ENCODE measurements at regions not wholly inside any gene's neighbourhood (a gene's known extent, or its start where the extent isn't known, plus 50 kb on each side); places are given as distances from the start of the nearest gene placed in this dataset.

GRCh38 chr21:32131960-32132359 is 146.9 kb downstream of the MIS18A start:
- Histone ChIP-seq H3K9me3 (no peaks in the 10 kb centered on the region), H3K27ac (no peak overlapping the region), H3K36me3 (no peaks in the 10 kb centered on the region), H3K4me1 (ENCODE audit: insufficient read depth) (peaks cover 2% of the 10 kb centered on the region), H3K27me3 (no peaks in the 10 kb centered on the region), H3K4me3 (no peak overlapping the region)
- TF ChIP-seq EP300 (IDR thresholded peaks at IDR 0.05) (no peak), POLR2A (IDR thresholded peaks at IDR 0.05) (no peak)
- TF ChIP-seq, protein P1, sequence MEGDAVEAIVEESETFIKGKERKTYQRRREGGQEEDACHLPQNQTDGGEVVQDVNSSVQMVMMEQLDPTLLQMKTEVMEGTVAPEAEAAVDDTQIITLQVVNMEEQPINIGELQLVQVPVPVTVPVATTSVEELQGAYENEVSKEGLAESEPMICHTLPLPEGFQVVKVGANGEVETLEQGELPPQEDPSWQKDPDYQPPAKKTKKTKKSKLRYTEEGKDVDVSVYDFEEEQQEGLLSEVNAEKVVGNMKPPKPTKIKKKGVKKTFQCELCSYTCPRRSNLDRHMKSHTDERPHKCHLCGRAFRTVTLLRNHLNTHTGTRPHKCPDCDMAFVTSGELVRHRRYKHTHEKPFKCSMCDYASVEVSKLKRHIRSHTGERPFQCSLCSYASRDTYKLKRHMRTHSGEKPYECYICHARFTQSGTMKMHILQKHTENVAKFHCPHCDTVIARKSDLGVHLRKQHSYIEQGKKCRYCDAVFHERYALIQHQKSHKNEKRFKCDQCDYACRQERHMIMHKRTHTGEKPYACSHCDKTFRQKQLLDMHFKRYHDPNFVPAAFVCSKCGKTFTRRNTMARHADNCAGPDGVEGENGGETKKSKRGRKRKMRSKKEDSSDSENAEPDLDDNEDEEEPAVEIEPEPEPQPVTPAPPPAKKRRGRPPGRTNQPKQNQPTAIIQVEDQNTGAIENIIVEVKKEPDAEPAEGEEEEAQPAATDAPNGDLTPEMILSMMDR (IDR thresholded peaks at IDR 0.05), result no peak
- WGBS, 3 donors, result 63 to 67% (median 64%) methylated on average over 5 of the region's 5 CpGs
- intact Hi-C loops (cut with DNase I), result no loop called here
- no peak for DNase-seq

DNA sequence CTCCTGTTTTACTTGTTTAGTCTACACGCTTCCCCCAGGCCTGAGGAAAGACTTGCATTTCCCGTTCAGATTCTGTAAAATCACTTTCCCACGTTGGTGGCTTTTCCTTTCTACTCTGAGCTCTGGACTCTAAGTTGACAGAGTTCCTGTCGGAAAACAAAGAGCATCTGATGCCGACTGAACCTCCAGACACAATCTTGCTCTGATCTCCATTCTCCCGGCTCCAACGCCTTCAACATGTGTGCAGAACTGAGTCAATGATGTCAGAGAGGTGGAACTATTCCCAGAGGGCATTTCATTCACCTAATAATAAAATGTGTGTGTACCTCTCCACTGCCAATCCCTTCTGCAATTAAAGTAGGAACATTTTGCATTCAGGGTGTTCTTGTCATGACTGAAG is 147.7 kb downstream of the MIS18A start:
- Histone ChIP-seq H3K27ac (no peak overlapping the region), H3K36me3 (no peaks in the 10 kb centered on the region), H3K27me3 (no peaks in the 10 kb centered on the region), H3K9me3 (no peaks in the 10 kb centered on the region), H3K4me1 (ENCODE audit: insufficient read depth) (peaks cover 2% of the 10 kb centered on the region), H3K4me3 (no peak overlapping the region)
- WGBS, 3 donors, result 82 to 90% (median 83%) methylated on average over 7 of the region's 7 CpGs
- no peak for DNase-seq
- intact Hi-C loops (cut with DNase I), result no loop called here
- TF ChIP-seq, protein P1 (IDR thresholded peaks at IDR 0.05), result no peak
- TF ChIP-seq POLR2A (IDR thresholded peaks at IDR 0.05) (no peak), EP300 (IDR thresholded peaks at IDR 0.05) (no peak)

DNA sequence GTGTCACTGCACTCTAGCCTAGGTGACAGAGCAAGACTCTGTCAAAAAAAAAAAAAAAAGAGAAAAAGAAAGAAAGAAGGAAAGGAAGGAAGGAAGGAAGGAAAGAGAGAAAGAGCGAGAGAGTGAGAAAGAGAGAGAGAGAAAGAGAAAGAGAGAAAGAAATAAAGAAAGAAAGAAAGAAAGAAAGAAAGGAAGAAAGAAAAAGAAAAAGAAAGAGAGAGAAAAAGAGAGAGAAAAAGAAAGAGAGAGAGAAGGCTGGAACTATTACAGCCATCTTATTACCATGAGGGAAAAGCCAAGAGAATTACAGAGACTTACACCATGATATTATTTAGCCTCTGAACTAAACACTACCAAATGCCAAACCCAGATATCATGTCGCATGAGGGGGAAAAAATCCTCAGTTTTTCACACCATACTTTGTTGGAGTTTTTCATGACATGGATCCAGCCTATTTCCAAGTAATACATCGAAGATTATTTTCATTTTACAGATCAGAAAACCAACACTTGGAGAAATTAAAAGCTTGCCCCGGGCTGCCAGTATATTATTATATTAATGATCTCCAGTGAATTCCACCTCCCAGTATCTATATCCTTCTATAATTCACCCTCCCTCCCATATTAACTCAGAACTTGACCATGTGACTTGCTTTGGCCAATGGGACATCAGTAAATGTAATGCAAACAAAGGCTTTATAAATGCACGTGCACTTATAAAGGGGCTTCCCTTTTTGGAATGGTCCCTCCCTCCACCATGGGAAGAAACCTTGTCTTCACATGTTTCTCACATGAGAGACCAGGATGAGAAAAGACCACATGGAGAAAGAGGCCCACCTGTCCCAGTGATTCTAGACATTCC is 148.6 kb downstream of the MIS18A start:
- Histone ChIP-seq H3K9me3 (no peaks in the 10 kb centered on the region), H3K4me1 (ENCODE audit: insufficient read depth) (peaks cover 2% of the 10 kb centered on the region), H3K36me3 (no peaks in the 10 kb centered on the region), H3K27me3 (no peaks in the 10 kb centered on the region), H3K27ac (no peak overlapping the region), H3K4me3 (no peak overlapping the region)
- no peak for TF ChIP-seq EP300 (IDR thresholded peaks at IDR 0.05)
- no peak for TF ChIP-seq POLR2A (IDR thresholded peaks at IDR 0.05)
- TF ChIP-seq, protein P1 (IDR thresholded peaks at IDR 0.05), result no peak
- intact Hi-C loops (cut with DNase I), result no loop called here
- WGBS, 3 donors, result 84 to 91% (median 89%) methylated on average over 5 of the region's 5 CpGs
- no peak for DNase-seq

GRCh38 chr21:32127081-32127480 is 151.8 kb downstream of the MIS18A start:
- intact Hi-C loops (cut with DNase I), result no loop called here
- Histone ChIP-seq H3K9me3 (peaks cover 0 to 4% of the 10 kb centered on the region in 2 donors), H3K27ac (no peak overlapping the region), H3K4me3 (no peak overlapping the region), H3K36me3 (no peaks in the 10 kb centered on the region), H3K27me3 (no peaks in the 10 kb centered on the region), H3K4me1 (ENCODE audit: insufficient read depth) (peaks cover under 1% of the 10 kb centered on the region)
- DNase-seq, result no peak
- no peak for TF ChIP-seq POLR2A (IDR thresholded peaks at IDR 0.05)
- WGBS, 3 donors, result 73 to 91% (median 89%) methylated on average over 3 of the region's 3 CpGs

GRCh38 chr21:32122082-32122481 is 156.8 kb downstream of the MIS18A start:
- Histone ChIP-seq H3K27me3 (no peaks in the 10 kb centered on the region), H3K4me1 (ENCODE audit: insufficient read depth) (no peaks in the 10 kb centered on the region), H3K27ac (no peak overlapping the region), H3K36me3 (no peaks in the 10 kb centered on the region), H3K4me3 (no peak overlapping the region), H3K9me3 (peaks cover 0 to 4% of the 10 kb centered on the region in 2 donors)
- TF ChIP-seq, protein P1 (IDR thresholded peaks at IDR 0.05), result no peak
- intact Hi-C loops (cut with DNase I), result no loop called here
- 80 to 89% (median 82%) methylated on average over 2 of the region's 2 CpGs for WGBS, 3 donors
- DNase-seq, result no peak

Measured in ovary (tissue), 7 donors.